GM21576 (cell line): ENCODE measurements at regions not wholly inside any gene's neighbourhood (a gene's known extent, or its start where the extent isn't known, plus 50 kb on each side); places are given as distances from the start of the nearest gene placed in this dataset.
"Not testable (repeated sequence)": the region's sequence is repeated elsewhere in the genome, so short reads cannot be mapped to it uniquely, and the experiment has no call there.

Experiments used
- ATAC-seq: cut with Tn5 transposase; IDR thresholded peaks from one replicate; pipeline ENCODE4 v1.9.1; 2021; ENCODE audit warnings: mild to moderate bottlenecking, moderate library complexity; ENCODE audit not compliant: unreplicated experiment

GRCh38 chr12:111249018-111249370 lies 119.9 kb downstream of the PHETA1 start:
- ATAC-seq: no peak

DNA sequence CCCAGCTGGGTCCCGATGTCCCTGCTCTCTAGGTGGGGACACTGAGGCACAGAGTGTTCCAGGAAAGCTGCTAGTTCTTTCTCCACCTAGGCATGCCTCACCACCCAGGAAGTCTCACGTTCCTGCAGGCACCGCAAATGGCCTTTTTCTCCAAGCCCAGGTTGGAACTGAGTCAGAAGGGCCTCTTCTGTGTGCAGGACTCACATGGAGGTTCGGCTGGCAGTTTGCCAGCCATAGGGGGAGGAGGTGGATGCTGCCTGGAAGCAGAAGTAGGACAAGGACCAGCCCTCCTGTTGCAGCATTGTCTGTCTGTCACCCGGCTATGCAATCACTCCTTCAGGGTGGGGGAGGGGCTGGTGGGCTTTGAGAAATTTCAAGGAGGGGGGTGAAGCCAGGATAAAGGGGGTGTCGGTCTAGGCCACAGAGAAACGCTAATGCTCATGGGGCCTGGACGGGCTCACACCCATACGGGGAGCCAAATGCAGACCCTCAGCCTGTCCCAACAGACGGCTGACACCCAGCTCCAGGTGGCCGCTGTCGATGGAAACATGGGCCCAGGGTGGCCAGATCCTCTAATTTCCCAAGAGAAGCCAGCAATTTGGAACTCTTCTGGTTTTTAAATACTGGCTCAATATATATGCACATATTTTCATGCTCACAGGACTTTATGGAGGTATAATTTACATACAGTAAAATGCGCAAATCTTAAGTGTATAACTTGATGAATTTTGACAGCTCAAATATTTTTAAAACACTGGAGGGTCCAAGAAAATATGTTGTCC lies 120.5 kb downstream of the PHETA1 start:
- ATAC-seq: no peak

GRCh38 chr12:111247083-111247783 lies 121.7 kb downstream of the PHETA1 start:
- ATAC-seq: no peak

- no peak for ATAC-seq
These were observed 122.4 kb downstream of the PHETA1 start for GRCh38 chr12:111246477-111247011.

- no peak for ATAC-seq
These were observed 123.0 kb downstream of the PHETA1 start for GRCh38 chr12:111245701-111246476.

- ATAC-seq: no peak
These were observed 124.2 kb downstream of the PHETA1 start for GRCh38 chr12:111244673-111245072.

DNA sequence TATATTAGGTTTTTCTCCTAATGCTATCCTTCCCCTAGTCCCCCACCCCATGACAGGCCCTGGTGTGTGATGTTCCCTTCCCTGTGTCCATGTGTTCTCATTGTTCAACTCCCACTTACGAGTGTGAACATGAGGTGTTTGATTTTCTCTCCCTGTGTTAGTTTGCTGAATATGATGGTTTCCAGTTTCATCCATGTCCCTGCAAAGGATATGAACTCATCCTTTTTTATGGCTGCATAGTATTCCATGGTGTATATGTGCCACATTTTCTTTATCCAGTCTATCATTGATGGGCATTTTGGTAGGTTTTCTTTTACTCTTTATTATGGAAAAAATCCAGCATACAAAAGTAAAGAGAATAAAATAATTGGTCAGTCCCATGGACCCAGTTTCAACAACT lies 126.1 kb downstream of the PHETA1 start:
- ATAC-seq: not testable (repeated sequence)

DNA sequence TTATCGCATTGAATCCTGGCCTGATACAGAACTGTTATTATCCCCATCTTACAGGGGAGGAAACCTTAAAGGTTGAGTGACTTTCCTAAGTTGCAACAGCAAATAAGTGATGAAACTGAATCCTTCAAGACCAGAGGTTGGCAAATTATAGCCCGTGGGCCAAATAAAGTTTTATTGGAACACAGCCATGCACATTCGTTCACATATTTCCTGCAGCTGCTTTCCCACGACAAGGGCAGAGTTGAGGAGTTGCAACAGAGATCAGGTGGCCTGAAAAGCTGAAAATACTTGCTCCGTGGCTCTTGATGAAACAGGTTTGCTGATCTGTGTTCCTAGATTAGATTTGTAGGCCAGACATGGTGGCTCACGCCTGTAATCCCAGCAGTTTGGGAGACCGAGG lies 126.7 kb downstream of the PHETA1 start:
- no peak for ATAC-seq

- no peak for ATAC-seq
These were observed 128.5 kb downstream of the PHETA1 start for GRCh38 chr12:111240374-111240773.

DNA sequence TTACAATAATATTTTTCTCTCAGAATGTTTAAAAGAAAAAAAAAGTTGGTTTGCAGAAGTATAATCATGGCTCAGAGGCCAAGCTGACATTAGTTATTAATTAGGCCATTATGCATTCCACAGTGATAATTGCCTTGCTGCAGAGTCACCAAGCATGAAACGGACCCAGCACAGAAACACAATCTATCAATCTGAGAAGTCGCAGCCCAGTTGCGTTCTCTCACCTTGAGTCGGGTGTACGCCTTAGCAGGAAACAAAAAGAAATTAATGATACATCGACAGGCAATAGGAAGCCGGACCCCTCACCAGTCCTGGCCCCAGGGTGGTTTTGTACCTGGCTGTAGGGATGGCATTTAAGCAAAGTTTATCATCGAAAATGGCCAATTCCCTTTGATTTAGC lies 129.7 kb downstream of the PHETA1 start:
- ATAC-seq: no peak

- no peak for ATAC-seq
These were observed 130.7 kb downstream of the PHETA1 start for GRCh38 chr12:111238075-111238734.

- not testable (repeated sequence) for ATAC-seq
These were observed 134.4 kb downstream of the PHETA1 start for GRCh38 chr12:111234491-111234890.

DNA sequence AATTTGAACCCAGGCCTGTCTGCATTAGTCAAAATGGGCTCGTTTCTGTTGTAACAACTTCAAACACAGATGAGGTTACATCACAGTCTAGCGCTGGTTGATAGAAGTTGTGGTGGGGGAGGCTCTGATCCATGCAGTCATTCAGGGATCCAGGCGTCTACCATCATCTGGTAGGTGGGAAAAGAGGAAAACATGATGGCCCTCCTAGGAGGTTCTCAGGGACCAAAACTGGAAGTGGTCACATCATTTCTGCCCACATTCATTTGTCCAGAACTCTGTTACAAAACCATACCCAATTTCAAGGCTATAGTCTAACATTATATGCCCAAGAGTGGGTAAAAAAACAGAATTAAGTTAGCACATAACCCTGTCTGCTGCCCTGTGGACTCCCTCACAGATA lies 135.1 kb downstream of the PHETA1 start:
- ATAC-seq: no peak

DNA sequence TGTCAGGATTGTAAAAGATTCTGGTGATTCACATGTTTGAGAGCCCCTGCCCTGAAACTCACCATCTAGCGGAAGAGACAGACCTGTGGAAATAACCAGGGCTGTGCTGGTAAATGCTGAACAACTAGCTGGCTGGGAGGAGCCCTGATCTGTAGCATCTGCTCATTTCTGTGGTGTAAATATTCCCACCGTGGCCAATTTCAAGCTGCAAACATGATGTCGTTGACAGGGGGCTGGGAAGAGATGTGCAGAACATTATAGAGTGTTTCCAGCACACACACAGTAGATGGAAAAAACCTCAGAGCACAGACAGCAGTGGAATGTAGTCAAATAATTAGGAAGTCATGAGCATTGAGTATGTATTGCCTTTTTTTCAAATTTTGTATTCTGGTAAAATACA lies 138.2 kb downstream of the PHETA1 start:
- ATAC-seq: no peak

- ATAC-seq: no peak
These were observed 139.8 kb downstream of the PHETA1 start for GRCh38 chr12:111228916-111229666.

GRCh38 chr12:111227476-111228420 lies 141.1 kb downstream of the PHETA1 start:
- ATAC-seq: no peak

- no peak for ATAC-seq
These were observed 142.2 kb downstream of the PHETA1 start for GRCh38 chr12:111226680-111227079.

GRCh38 chr12:111225307-111225706 lies 143.6 kb downstream of the PHETA1 start:
- ATAC-seq: no peak
